ENCODE measurements at regions not wholly inside any gene's neighbourhood (a gene's known extent, or its start where the extent isn't known, plus 50 kb on each side); places are given as distances from the start of the nearest gene placed in this dataset.
"Not testable (repeated sequence)": the region's sequence is repeated elsewhere in the genome, so short reads cannot be mapped to it uniquely, and the experiment has no call there.

DNA sequence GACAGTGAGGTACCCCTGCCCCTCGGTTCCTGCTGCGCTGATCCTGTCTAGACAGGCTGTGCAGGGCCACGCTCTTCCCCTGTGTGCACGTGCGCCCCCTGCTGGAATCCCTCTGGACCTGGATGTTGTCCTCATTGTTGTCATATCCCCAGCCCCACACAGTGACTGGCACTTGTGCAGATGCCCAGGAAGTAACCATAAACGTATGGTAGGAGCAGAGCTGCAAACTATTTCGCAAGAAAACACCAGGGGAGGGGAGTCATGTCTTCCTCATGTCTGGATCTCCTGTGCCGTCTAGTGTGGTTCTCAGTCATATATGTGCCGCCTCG is 114.7 kb downstream of the CRYBB2 start:
- no peaks in the 10 kb centered on the region for H3K27me3 ChIP-seq (ENCODE audit: control insufficient read depth, insufficient read depth, low read length)
- CTCF ChIA-PET, result interaction anchor here (0.7 kb wide), 1 partner anchor 437 kb away, joined by 4 read pairs; no protein-coding TSS in a partner anchor
- TF ChIP-seq, protein P1, sequence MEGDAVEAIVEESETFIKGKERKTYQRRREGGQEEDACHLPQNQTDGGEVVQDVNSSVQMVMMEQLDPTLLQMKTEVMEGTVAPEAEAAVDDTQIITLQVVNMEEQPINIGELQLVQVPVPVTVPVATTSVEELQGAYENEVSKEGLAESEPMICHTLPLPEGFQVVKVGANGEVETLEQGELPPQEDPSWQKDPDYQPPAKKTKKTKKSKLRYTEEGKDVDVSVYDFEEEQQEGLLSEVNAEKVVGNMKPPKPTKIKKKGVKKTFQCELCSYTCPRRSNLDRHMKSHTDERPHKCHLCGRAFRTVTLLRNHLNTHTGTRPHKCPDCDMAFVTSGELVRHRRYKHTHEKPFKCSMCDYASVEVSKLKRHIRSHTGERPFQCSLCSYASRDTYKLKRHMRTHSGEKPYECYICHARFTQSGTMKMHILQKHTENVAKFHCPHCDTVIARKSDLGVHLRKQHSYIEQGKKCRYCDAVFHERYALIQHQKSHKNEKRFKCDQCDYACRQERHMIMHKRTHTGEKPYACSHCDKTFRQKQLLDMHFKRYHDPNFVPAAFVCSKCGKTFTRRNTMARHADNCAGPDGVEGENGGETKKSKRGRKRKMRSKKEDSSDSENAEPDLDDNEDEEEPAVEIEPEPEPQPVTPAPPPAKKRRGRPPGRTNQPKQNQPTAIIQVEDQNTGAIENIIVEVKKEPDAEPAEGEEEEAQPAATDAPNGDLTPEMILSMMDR (IDR thresholded peaks at IDR 0.05; ENCODE audit: low read depth, low read length), result peak; percentile 27; the same call in 1 of the 2 replicates
- no peak overlapping the region for H3K27ac ChIP-seq (ENCODE audit: low read depth, low read length)
- no peak for DNase-seq (ENCODE audit: low read depth, low spot score)
- H3K9me3 ChIP-seq (ENCODE audit: control insufficient read depth, insufficient read depth, low read length), result no peaks in the 10 kb centered on the region
- no peak overlapping the region for H3K4me3 ChIP-seq (ENCODE audit: low read depth, low read length)
- POLR2A ChIA-PET, result no interaction called here

DNA sequence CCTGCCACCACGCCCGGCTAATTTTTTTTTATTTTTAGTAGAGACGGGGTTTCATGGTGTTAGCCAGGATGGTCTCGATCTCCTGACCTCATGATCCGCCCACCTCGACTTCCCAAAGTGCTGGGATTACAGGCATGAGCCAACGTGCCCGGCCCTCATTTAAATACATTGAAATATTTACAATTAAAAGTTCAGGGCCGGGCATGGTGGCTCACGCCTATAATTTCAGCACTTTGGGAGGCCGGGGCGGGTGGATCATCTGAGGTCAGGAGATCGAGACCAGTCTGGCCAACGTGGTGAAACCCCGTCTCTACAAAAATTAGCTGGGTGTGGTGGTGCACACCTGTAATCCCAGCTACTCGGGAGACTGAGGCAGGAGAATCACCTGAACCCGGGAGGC is 115.2 kb downstream of the CRYBB2 start:
- H3K27ac ChIP-seq (ENCODE audit: low read depth, low read length); H3K4me3 ChIP-seq (ENCODE audit: low read depth, low read length); POLR2A ChIA-PET; H3K9me3 ChIP-seq (ENCODE audit: control insufficient read depth, insufficient read depth, low read length); CTCF ChIA-PET; H3K27me3 ChIP-seq (ENCODE audit: control insufficient read depth, insufficient read depth, low read length); DNase-seq (ENCODE audit: low read depth, low spot score): not testable (repeated sequence)

DNA sequence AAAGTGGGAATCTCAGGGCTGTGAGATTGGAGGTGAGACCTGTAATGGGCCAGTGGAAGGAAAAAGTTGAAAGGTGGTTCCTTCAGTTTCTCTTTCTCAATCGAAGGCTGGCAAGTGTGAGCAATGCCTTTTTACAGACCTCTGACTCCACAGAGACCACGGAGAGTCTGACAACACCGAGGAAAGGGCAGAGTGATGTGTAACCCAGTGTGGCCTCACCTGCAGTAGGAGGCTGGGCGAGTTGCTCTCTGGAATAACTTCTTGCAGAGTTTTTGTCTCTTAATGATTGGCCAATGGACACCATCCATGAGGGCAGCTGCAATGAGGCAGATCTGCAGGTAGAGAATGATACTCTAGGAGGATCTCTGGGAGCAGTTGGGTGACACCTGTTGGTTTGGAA is 115.8 kb downstream of the CRYBB2 start:
- H3K27me3 ChIP-seq (ENCODE audit: control insufficient read depth, insufficient read depth, low read length); H3K9me3 ChIP-seq (ENCODE audit: control insufficient read depth, insufficient read depth, low read length); H3K4me3 ChIP-seq (ENCODE audit: low read depth, low read length); CTCF ChIA-PET; POLR2A ChIA-PET; H3K27ac ChIP-seq (ENCODE audit: low read depth, low read length); DNase-seq (ENCODE audit: low read depth, low spot score): not testable (repeated sequence)

DNA sequence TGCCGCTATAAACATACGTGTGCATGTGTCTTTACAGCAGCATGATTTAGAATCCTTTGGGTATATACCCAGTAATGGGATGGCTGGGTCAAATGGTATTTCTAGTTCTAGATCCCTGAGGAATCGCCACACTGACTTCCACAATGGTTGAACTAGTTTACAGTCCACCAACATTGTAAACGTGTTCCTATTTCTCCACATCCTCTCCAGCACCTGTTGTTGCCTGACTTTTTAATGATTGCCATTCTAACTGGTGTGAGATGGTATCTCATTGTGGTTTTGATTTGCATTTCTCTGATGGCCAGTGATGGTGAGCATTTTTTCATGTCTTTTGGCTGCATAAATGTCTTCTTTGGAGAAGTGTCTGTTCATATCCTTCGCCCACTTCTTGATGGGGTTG is 121.1 kb downstream of the CRYBB2 start:
- DNase-seq (ENCODE audit: low read depth, low spot score); H3K9me3 ChIP-seq (ENCODE audit: control insufficient read depth, insufficient read depth, low read length); H3K27me3 ChIP-seq (ENCODE audit: control insufficient read depth, insufficient read depth, low read length); CTCF ChIA-PET; H3K4me3 ChIP-seq (ENCODE audit: low read depth, low read length); POLR2A ChIA-PET; H3K27ac ChIP-seq (ENCODE audit: low read depth, low read length): not testable (repeated sequence)

DNA sequence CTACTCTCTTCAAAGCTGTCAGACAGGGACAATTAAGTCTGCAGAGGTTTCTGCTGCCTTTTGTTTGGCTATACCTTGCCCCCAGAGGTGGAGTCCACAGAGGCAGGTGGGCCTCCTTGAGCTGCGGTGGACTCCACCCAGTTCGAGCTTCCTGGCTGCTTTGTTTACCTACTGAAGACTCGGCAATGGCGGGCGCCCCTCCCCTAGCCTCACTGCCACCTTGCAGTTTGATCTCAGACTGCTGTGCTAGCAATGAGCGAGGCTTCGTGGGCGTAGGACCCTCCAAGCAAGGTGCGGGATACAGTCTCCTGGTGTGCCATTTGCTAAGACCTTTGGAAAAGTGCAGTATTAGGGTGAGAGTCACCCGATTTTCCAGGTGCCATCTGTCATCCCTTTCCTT is 124.9 kb downstream of the CRYBB2 start:
- H3K4me3 ChIP-seq (ENCODE audit: low read depth, low read length); POLR2A ChIA-PET; CTCF ChIA-PET; H3K27ac ChIP-seq (ENCODE audit: low read depth, low read length); DNase-seq (ENCODE audit: low read depth, low spot score); H3K27me3 ChIP-seq (ENCODE audit: control insufficient read depth, insufficient read depth, low read length): not testable (repeated sequence)
- peaks cover 16% of the 10 kb centered on the region for H3K9me3 ChIP-seq (ENCODE audit: control insufficient read depth, insufficient read depth, low read length)

DNA sequence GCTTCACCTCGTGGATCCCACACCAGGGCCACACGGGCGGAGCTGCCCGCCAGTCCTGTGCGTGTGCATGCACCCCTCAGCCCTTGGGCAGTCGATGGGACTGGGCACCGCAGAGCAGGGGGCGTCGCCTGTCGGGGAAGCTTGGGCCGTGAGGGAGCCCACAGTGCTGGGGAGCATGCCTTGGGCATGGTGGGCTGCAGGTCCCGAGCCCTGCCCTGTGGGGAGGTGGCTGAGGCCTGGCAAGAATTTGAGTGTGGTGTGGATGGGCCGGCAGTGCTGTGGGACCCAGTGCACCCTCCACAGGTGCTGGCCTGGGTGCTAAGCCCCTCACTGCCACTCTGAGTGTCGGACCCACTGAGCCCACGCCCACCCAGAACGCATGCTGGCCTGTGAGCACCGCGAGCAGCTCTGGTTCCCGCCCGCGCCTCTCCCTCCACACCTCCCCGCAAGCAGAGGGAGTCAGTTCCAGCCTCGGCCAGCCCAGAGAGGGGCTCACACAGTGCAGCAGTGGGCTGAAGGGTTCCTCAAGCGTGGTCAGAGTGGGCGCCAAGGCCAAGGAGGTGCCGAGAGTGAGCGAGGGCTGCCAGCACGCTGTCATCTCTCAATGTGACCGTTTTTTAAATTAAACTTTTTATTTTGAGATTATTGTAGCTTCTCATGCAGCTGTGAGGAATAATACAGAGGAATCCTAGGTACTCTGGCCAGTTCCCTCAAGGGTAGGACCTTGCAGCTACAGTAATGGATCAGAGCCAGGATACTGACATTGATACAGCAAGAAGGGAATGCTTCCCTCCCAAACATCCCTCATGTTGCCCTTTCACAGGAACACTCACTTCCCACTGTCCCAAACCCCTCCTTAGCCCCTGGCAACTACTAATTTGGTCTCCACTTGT is 127.7 kb downstream of the CRYBB2 start:
- TF ChIP-seq, protein P1 (IDR thresholded peaks at IDR 0.05; ENCODE audit: low read depth, low read length), result no peak
- CTCF ChIA-PET, result interaction anchor here (1.0 to 1.6 kb wide), 2 partner anchors 101 to 116 kb away, joined by 3 to 4 read pairs; no protein-coding TSS in a partner anchor
- POLR2A ChIA-PET, result no interaction called here

DNA sequence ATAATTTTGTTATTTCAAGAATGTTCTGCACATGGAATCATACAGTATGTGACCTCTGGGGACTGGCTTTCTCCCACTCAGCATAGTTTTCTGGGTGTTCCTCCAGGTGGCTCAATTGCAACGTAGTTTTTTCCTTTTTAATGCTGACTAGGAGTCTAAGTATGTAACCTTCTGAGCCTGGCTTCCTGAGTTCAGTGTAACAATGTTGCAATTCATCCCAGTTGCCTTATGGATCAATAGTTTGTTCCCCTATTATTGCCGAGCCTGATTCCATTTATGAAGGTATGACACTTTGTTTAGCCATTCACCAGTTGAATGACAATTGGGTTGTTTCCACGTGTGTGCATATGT is 128.3 kb downstream of the CRYBB2 start:
- TF ChIP-seq, protein P1 (IDR thresholded peaks at IDR 0.05; ENCODE audit: low read depth, low read length), result no peak
- H3K4me3 ChIP-seq (ENCODE audit: low read depth, low read length), result no peak overlapping the region
- H3K27ac ChIP-seq (ENCODE audit: low read depth, low read length), result no peak overlapping the region
- CTCF ChIA-PET, result interaction anchor here (0.6 to 1.6 kb wide), 2 partner anchors 100 to 1017 kb away, joined by 3 to 5 read pairs; no protein-coding TSS in a partner anchor
- H3K9me3 ChIP-seq (ENCODE audit: control insufficient read depth, insufficient read depth, low read length), result peaks cover 16% of the 10 kb centered on the region
- POLR2A ChIA-PET, result interaction anchor here (0.7 kb wide), 1 partner anchor 9 kb away, joined by 4 read pairs; no protein-coding TSS in a partner anchor
- no peaks in the 10 kb centered on the region for H3K27me3 ChIP-seq (ENCODE audit: control insufficient read depth, insufficient read depth, low read length)
- DNase-seq (ENCODE audit: low read depth, low spot score), result no peak

More for the DNA sequence above, 127.7 kb downstream of the CRYBB2 start:
- Histone ChIP-seq H3K27me3 (ENCODE audit: control insufficient read depth, insufficient read depth, low read length) (no peaks in the 10 kb centered on the region), H3K9me3 (ENCODE audit: control insufficient read depth, insufficient read depth, low read length) (peaks cover 16% of the 10 kb centered on the region), H3K27ac (ENCODE audit: low read depth, low read length) (no peak overlapping the region), H3K4me3 (ENCODE audit: low read depth, low read length) (no peak overlapping the region)
- DNase-seq (ENCODE audit: low read depth, low spot score), result no peak
